Embryonic facial prominence (tissue), 1 donor: ENCODE measurements at regions not wholly inside any gene's neighbourhood (a gene's known extent, or its start where the extent isn't known, plus 50 kb on each side); places are given as distances from the start of the nearest gene placed in this dataset.

ENCODE experiments used
- DNase-seq: peaks from one replicate; pipeline ENCODE4 v3.0.0-alpha.2; 2016; ENCODE audit errors: extremely low spot score

DNA sequence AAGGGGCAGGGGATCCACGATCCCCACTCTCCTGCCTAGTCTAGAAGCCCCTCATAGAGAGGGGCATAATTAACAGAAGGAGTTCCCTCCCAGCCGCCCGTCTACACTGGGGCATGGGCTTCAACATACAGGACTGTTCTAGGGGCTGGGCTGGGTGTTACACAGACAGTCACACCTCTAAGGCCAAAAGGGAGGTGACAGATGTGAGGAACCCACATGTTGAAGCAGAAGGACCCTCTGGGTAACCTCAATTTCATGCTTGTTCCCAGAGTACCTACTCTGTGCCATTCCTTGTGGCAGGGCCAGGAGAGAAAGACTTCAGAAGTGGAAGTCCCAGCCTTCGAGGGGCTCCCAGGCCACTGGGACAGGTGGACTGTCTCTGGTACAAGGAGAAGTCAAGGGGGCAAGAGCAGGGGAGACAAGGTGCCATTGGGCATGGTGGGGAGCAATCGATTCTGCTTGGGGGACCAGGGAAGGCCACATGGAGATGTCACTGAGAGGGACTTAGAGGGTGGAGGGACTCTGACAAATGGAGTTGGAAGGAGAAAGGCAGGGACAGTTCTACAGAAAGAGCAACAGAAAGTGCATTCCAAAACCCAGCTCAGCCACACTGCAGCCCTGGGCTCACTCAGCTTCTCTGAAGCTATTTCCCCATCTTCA lies 71.3 kb downstream of the CPN2 start:
- no peak for DNase-seq

DNA sequence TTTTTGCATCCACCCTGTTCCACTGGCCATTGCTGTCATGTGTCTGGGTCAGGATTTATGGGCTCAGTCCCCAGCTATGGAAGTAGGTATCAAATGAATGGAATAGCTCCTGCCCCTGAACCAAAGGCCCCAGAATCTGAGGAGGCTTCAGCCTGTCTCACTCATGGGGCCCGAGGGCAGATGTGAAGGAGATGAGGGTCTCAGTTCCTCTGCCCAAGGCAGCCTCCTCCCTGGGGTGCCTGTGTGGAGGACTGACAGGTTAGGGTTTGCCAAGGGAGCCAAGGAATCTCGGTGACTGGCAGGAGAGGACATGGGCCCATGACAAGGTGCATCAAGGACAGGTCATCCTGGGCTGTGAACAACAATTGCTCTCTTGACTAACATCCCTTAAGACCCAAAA lies 70.4 kb downstream of the CPN2 start:
- DNase-seq, result no peak

DNA sequence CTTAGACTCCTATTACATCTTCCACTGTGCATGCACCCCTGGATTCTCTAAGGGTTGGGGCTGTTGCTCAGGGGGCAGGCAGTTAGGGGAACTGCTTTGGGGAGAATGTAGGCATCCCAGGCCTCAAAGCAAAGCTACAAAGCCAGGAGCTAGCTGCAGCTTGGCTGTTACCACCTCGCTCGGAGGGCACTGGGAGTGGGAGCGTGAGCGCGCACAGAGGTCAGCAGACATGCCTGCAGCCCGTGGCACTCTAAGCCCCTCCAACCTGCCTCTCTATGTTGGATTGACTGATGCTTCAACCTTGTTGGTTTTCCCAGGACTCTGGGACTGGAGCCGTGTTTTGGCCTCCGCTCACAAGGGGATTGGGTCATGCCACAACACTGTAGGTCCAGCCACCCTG lies 69.8 kb downstream of the CPN2 start:
- no peak for DNase-seq

DNA sequence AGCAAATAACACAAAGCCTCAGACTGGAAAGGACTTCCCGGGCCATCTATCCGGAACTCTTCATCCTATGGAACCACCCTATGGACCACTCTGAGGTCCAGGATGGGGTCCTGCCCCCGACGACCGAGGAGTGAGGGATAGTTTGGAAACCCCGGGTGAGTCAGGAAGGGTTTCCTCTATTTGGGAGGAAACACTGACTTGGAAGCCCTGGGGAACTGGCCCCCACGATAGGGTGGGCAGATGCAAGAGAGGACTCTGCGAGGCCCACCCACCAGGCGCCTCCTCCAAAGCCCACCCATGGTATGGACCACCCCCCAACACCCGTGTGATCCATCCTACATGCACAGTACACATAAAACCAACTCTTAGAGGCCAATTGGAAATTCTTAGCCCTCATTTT lies 69.4 kb downstream of the CPN2 start:
- DNase-seq, result no peak

DNA sequence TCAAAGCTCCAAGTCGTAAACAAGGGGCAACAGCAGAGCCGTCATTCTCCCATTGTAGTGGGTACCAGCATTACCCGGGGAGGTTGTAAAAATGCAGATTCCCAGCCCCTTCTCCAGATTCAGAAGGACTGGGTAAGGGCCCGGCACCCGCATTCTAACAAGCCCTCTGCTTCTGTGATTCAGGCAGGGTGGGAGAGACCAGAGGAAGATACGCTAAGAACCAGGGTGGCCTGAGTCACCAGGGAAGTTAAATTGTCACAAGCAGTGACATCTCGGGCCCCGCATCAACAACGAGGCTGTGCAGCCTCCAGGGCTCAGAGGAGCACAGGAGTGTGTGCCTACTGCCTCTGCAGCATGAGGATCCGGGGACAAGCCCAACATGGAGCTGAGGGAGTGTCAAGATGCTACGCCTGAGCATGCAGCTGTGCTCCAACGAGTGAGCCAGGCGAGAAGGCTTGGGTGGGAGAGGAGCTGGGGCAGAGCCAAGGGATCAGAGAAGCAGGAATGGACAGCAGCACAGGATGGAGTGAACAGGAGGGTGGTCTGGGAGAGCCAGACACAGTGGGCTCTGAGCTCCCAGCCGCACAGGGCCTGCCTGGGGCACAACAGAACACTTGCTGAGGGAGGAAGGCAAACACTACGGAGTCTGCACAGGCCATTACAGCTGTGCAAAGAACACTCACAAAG lies 68.5 kb downstream of the CPN2 start:
- no peak for DNase-seq

DNA sequence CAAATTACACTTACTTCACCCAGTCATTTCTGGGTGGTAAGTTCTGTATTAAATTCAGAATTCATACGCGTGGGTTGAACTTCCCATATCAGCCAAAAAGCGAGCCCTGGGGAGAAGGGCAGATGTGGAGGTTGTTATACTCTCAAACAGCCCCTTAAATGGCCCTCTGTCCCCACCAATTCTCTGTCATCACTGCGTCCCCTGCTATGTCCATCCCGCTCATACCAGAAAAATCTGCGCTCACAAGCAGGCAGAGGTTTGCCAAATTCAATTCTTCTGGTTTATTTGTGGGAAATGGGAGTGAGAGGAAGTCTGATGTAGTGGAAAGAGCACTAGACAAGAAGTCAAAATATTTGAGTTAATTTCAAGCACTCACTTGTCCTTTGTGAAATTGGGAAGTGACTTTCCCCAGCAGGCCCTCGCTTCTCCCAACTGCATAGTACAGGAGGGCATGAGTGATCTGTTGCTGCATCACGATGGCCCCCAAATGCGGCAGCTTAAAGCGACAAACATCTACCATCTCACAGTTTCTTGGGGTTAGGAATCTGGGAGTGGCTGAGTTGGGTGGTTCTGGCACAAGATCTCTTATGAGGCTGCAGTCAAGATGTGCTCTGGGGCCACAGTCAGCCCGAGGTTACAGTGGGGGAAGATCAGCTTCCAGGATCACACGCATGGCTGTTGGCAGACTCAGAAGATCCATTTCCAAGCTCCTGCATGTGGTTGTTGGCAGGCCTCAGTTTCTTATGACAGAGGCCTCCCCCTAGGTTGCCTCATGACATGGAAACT lies 67.7 kb downstream of the CPN2 start:
- DNase-seq, result no peak

DNA sequence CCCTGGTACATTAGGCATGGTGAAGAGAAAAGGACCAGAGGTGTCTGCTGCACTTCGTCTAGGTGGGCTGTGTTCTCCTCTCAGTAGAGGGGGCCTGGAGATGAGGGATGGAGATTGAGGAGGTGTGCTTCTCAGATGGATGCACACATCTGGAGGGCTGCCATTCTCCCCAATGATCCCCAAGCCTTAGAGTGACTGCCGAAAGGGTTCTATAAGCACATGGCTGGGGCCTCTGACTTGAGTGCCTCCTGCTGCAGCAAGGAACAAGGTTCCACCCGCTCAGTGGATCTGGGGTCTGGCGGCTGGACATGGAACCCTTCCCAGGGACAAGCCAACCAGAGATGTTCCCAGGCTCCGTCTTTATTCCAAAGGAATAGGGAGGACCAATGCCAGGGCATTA lies 66.8 kb downstream of the CPN2 start:
- no peak for DNase-seq

DNA sequence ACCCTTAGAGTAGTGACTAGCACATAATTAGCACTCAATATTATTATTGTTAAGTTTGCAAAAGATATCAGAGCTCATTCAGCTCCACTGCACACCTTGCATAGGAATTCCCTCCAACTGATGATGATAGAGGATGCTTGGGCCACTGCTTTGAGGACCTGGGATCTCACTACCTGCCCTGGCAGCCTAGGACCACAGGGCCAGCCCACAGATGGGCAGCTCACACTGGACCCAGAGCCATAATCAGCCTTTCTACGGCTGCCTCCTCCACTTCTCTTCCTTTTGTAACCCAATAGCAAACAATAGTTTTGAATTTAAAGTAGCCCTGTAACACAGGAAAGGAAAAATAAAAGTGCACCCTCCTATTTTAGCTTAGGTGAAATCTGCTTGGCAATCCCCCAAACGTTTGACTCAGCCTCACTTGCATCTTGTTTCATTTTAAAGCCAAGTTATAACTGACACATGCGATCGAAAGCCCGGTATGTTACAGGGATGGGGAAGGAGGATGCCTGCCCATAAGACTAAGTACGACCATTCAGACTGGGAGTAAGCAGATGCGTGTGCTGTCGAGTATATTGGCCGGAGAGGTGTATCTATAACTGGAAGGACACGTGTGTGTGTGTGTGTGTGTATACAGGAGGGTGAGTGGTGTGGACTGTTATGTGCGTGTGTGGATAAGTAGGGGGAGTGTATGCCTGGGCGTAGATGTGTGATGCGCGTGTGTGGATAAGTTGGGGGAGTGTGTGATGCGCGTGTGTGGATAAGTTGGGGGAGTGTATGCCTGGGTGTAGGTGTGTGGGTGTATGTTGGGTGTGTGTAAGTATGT lies 65.9 kb downstream of the CPN2 start:
- DNase-seq, result no peak

DNA sequence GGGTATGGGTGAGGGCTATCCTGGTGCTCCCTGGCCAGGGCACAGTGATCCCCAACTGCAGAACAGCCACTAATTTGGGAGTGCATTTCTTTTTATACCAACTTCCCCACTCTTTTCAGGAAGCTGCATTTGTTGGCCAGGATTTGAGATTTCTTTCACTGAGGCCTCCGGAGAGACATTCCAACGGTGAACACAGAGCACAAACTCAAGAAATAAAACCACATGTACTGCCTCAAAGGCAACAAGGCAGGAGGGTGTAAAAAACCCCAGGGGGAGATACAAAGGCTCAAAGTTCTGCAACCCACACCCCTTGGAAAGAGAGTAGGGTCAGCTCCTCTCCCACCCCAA lies 65.3 kb downstream of the CPN2 start:
- DNase-seq, result no peak

DNA sequence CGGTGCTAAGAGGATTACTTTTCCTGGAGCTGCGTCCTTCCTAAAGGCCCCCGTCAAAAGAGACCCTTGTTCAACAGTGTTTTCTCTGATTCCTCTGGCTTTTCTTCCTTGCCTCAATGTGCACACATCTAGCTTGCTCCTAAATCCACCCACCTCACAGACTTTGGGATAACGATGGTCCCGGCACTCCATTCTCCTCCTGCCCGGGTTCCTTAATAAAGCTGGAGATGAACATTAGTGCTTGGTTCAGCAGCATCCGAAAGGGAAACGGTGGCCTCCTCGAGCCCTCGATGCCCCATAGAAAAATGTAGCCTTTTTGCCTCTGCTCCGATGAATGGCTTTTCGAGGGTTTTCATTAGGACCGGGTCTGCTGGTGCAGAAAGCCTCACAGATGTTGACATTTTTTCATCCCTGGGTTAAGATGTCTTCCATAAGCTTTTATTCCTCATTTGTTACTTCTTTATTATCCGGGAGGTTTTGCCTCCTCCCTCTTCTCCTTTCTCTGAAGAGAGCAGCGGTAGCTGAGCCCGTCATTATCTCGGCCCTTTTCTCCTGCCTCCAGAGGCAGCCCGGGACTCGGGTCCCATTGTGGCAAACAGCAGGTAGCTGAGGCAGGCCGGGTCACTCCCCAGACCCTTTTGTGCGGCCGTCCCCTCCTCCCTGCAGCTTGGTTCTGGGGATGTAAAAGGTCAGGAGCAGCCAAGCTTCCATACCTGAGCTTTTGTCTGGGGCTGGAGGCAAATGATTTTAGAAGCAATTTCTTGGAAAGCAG lies 64.6 kb downstream of the CPN2 start:
- DNase-seq, result no peak

DNA sequence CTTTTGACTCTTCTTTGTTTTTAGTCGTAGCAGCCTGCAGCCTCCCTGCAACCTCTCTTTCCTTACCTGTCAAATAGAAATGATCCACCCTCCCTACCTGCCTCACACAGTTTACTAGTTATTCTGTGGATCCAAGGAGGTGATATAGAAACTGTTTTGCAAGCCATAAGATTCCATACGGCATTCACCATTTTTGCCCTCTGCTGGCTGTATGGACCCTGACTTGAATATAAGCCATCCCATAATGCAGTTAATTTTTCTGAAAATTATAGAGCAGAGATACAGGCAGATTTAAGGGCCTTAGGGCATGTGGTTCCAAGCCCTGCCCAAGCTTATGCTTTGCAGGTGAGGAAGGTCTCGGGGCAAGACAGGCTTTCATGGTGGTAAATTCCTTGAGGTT lies 63.8 kb downstream of the CPN2 start:
- DNase-seq, result no peak

DNA sequence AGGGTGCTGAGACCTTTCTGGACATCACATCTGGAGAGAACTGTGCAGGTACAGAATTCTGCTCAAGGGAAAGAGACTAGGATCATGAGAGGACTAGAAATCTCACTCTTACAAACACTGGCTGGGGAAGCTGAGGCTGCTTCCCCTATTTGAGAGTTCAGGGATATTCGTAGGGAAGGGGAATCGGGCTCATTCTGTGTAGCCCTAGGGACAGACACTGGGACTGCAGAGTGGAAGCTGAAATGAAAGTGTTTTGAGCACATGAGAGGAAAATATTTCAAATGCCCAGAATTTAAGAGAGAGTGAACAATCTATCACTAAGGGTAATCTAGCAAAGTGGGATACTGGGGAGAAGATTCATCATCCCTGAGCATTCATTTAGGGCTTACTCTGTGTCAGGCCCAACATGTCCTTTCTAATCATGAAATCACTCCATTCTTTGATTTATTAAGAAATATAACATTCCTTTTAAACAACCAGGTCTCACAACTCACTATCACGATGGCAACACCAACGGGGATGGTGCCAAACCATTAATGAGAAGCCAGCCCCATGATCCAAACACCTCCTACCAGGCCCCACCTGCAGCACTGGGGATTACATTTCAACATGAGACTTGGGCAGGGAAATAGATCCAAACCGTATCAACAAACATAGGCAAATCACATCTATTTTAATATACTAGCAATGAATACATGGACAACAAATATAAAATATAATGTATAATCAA lies 63.0 kb downstream of the CPN2 start:
- no peak for DNase-seq
